OCI-LY3 (cell line): ENCODE measurements at regions not wholly inside any gene's neighbourhood (a gene's known extent, or its start where the extent isn't known, plus 50 kb on each side); places are given as distances from the start of the nearest gene placed in this dataset.

ENCODE experiments used
- H2AFZ ChIP-seq: fragments of 200-600, 300-600 bp; shearing (Covaris generic); 2 replicates; pipeline ENCODE4 v1.6.0; 2014; ENCODE audit warnings: antibody characterized with exemption, low read depth, low read length
- H3K27ac ChIP-seq: fragments of 200-600, 300-600 bp; sonication (generic); 2 replicates; pipeline ENCODE4 v1.5.1; 2014; ENCODE audit warnings: mild to moderate bottlenecking, low read length, moderate library complexity, mixed read lengths
- H3K27me3 ChIP-seq: fragments of 200-600, 300-600 bp; sonication (generic); 2 replicates; pipeline ENCODE4 v1.6.1; 2014; ENCODE audit warnings: low read depth, low read length, mixed read lengths
- H3K36me3 ChIP-seq: fragments of 200-600, 300-600 bp; sonication (generic); replicated peaks from 2 replicates; pipeline ENCODE3; 2014; ENCODE audit warnings: low read depth, low read length, mixed read lengths
- H3K4me1 ChIP-seq: fragments of 300-600, 200-600 bp; sonication (generic); 2 replicates; pipeline ENCODE4 v1.6.1; 2014; ENCODE audit warnings: low read length, mixed read lengths
- H3K4me2 ChIP-seq: fragments of 200-600, 300-600 bp; sonication (generic); 2 replicates; pipeline ENCODE4 v1.6.1; 2014; ENCODE audit warnings: low read length, mixed read lengths
- H3K4me3 ChIP-seq: fragments of 300-600, 200-600 bp; sonication (generic); 2 replicates; pipeline ENCODE4 v1.5.1; 2014; ENCODE audit warnings: antibody characterized with exemption, mild to moderate bottlenecking, low read length, moderate library complexity
- H3K79me2 ChIP-seq: fragments of 300-600, 200-600 bp; shearing (Covaris generic); 2 replicates; pipeline ENCODE4 v1.6.1; 2014; ENCODE audit warnings: mild to moderate bottlenecking, low read length, mixed read lengths
- H3K9ac ChIP-seq: fragments of 300-600, 200-600 bp; shearing (Covaris generic); 2 replicates; pipeline ENCODE4 v1.6.0; 2014; ENCODE audit warnings: mild to moderate bottlenecking, low read length, moderate library complexity
- H3K9me3 ChIP-seq: fragments of 200-600, 300-600 bp; shearing (Covaris generic); 2 replicates; pipeline ENCODE4 v1.6.1; 2014; ENCODE audit warnings: low read length, mixed read lengths; ENCODE audit not compliant: insufficient read depth
- H4K20me1 ChIP-seq: fragments of 200-600, 300-600 bp; sonication (generic); 2 replicates; pipeline ENCODE4 v1.6.1; 2016; ENCODE audit warnings: low read length, mixed read lengths; ENCODE audit not compliant: insufficient read depth
- CTCF ChIP-seq: fragments of 200-600, 300-600 bp; sonication (generic); IDR thresholded peaks from 2 replicates; pipeline ENCODE4 v1.5.1; 2014; ENCODE audit warnings: antibody characterized with exemption, low read length, low read depth
- EZH2phosphoT487 ChIP-seq: fragments of 200-600 bp; shearing (Covaris generic); IDR thresholded peaks from 2 replicates; pipeline ENCODE4 v1.6.1; 2018; ENCODE audit warnings: antibody characterized with exemption, mixed run types, low read depth

GRCh38 chr2:16612490-16612889 lies 53.1 kb downstream of the CYRIA start:
- no peak for TF ChIP-seq EZH2phosphoT487
- no peak for TF ChIP-seq CTCF
- no peaks in the 10 kb centered on the region for H4K20me1 ChIP-seq
- no peak overlapping the region for H3K27ac ChIP-seq
- no peaks in the 10 kb centered on the region for H3K79me2 ChIP-seq
- H3K4me2 ChIP-seq, result no peak overlapping the region
- H3K4me3 ChIP-seq, result no peak overlapping the region
- no peak overlapping the region for H2AFZ ChIP-seq
- H3K36me3 ChIP-seq, result no peaks in the 10 kb centered on the region
- H3K27me3 ChIP-seq, result no peaks in the 10 kb centered on the region
- H3K9me3 ChIP-seq, result no peaks in the 10 kb centered on the region
- no peak overlapping the region for H3K9ac ChIP-seq
- peaks cover 8% of the 10 kb centered on the region for H3K4me1 ChIP-seq

GRCh38 chr2:16609786-16610185 lies 55.8 kb downstream of the CYRIA start:
- Histone ChIP-seq H3K9ac (no peak overlapping the region), H3K4me1 (peaks cover 2% of the 10 kb centered on the region; the same call in 1 of the 2 replicates), H3K36me3 (no peaks in the 10 kb centered on the region), H3K9me3 (no peaks in the 10 kb centered on the region), H3K79me2 (no peaks in the 10 kb centered on the region), H3K27ac (no peak overlapping the region), H3K4me3 (no peak overlapping the region), H3K4me2 (no peak overlapping the region), H3K27me3 (no peaks in the 10 kb centered on the region), H4K20me1 (no peaks in the 10 kb centered on the region), H2AFZ (no peak overlapping the region)
- TF ChIP-seq CTCF (no peak), EZH2phosphoT487 (no peak)

GRCh38 chr2:16608661-16609643 lies 56.7 kb downstream of the CYRIA start:
- Histone ChIP-seq H3K9me3 (no peaks in the 10 kb centered on the region), H3K4me2 (peak overlapping the region; percentile 99)

More at GRCh38 chr2:16608661-16609643, 56.7 kb downstream of the CYRIA start:
- Histone ChIP-seq H3K27me3 (no peaks in the 10 kb centered on the region), H3K9ac (peak overlapping the region; percentile 36; the same call in 1 of the 2 replicates), H3K36me3 (no peaks in the 10 kb centered on the region), H3K4me3 (peak overlapping the region; percentile 85), H3K27ac (no peak overlapping the region), H3K79me2 (no peaks in the 10 kb centered on the region), H2AFZ (peak overlapping the region; percentile 84), H3K4me1 (peaks cover 2% of the 10 kb centered on the region; the same call in 1 of the 2 replicates), H4K20me1 (no peaks in the 10 kb centered on the region)
- TF ChIP-seq CTCF (peak; percentile 67), EZH2phosphoT487 (no peak)
